ENCODE measurements at regions not wholly inside any gene's neighbourhood (a gene's known extent, or its start where the extent isn't known, plus 50 kb on each side); places are given as distances from the start of the nearest gene placed in this dataset.
"Not testable (repeated sequence)": the region's sequence is repeated elsewhere in the genome, so short reads cannot be mapped to it uniquely, and the experiment has no call there.

- TF ChIP-seq CTCF, POLR2A (IDR thresholded peaks at IDR 0.05): not testable (repeated sequence)
These were observed 5290.8 kb upstream of the TPTE start for GRCh38 chr21:5230561-5230960.
